NB4 (cell line): ENCODE measurements at regions not wholly inside any gene's neighbourhood (a gene's known extent, or its start where the extent isn't known, plus 50 kb on each side); places are given as distances from the start of the nearest gene placed in this dataset.

Source experiments
- MAX ChIP-seq: IDR thresholded peaks from 2 replicates; pipeline ENCODE4 v1.6.1; 2011; ENCODE audit warnings: low read depth, low read length
- MYC ChIP-seq: IDR thresholded peaks from 2 replicates; pipeline ENCODE4 v1.6.1; 2011; ENCODE audit warnings: low read depth, low read length
- POLR2A ChIP-seq: IDR thresholded peaks from 2 replicates; pipeline ENCODE4 v1.6.1; 2011; ENCODE audit warnings: mild to moderate bottlenecking; ENCODE audit not compliant: insufficient read length; ENCODE audit errors: extremely low read depth
- TF ChIP-seq, protein P1 (sequence below): IDR thresholded peaks from one replicate; pipeline ENCODE4 v1.5.1; 2012; ENCODE audit warnings: low read depth, low read length

DNA sequence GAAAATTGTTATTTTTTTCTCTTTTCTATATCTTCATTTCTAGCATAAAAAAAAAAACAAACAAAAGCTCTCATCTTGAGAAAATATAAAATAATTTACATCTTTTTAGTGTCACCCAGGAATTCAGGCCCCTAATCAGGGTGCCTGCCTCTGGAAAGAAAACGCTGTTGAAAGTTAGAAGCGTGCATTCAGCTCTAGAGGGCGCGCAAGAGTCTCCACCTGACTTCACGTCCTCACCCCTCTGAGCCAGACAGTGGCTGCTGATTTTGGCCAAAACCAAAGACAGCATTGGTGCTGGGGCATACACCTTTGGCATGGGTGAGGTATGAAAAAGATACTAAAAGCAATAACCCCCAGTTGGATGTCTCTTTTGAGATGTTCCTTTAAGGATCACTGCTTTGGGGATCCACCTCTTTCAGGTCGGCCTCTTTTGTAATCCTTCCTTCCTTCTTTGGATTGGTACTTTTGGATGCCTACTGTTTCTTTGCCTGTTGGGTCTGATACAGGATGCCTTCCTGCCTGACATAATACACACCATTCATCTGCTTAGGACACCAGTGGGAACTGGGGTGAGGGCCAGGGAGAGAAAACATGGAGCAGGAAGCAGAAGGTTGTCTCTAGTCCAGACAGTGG is 77.6 kb upstream of the CHRM3 start:
- TF ChIP-seq, protein P1, sequence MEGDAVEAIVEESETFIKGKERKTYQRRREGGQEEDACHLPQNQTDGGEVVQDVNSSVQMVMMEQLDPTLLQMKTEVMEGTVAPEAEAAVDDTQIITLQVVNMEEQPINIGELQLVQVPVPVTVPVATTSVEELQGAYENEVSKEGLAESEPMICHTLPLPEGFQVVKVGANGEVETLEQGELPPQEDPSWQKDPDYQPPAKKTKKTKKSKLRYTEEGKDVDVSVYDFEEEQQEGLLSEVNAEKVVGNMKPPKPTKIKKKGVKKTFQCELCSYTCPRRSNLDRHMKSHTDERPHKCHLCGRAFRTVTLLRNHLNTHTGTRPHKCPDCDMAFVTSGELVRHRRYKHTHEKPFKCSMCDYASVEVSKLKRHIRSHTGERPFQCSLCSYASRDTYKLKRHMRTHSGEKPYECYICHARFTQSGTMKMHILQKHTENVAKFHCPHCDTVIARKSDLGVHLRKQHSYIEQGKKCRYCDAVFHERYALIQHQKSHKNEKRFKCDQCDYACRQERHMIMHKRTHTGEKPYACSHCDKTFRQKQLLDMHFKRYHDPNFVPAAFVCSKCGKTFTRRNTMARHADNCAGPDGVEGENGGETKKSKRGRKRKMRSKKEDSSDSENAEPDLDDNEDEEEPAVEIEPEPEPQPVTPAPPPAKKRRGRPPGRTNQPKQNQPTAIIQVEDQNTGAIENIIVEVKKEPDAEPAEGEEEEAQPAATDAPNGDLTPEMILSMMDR, result no peak
- no peak for TF ChIP-seq MAX
- TF ChIP-seq POLR2A, result no peak
- no peak for TF ChIP-seq MYC
